ENCODE measurements at regions not wholly inside any gene's neighbourhood (a gene's known extent, or its start where the extent isn't known, plus 50 kb on each side); places are given as distances from the start of the nearest gene placed in this dataset.

GRCh38 chr18:10085416-10085815, 171.6 kb downstream of the VAPA start:
- Mint-ChIP-seq H3K9me3 (peaks cover 18 to 27% of the 10 kb centered on the region in 2 experiments), H3K27me3 (ENCODE audit: low read depth) (peaks cover 3% of the 10 kb centered on the region), H3K36me3 (ENCODE audit: insufficient read depth in 1 of 3, low read depth in 3 of 3) (peaks cover 8 to 20% (median 17%) of the 10 kb centered on the region in 3 experiments), H3K27ac (no peak overlapping the region), H3K4me1 (peaks cover 21 to 22% of the 10 kb centered on the region in 2 experiments), H3K4me3 (no peak overlapping the region)
- DNase-seq = no peak
- WGBS (ENCODE audit: extremely low coverage, insufficient read length, low lambda C conversion rate) = no CpG with 5 or more reads among the region's 4 CpGs
- no peak overlapping the region for H2BK20ac ChIP-seq (ENCODE audit: low read depth, low read length, poor library complexity, severe bottlenecking)
- no peaks in the 10 kb centered on the region for H3K27me3 ChIP-seq (ENCODE audit: insufficient read depth, low read length)
- H4K8ac ChIP-seq (replicated peaks; ENCODE audit: insufficient read length, low read depth, low read length) = no peak overlapping the region
- H4K91ac ChIP-seq (ENCODE audit: insufficient read length, low read depth, low read length) = no peak overlapping the region
- no peak overlapping the region for H2BK15ac ChIP-seq (ENCODE audit: low read depth, low read length)
- H3K79me1 ChIP-seq (ENCODE audit: insufficient read depth, low read depth, low read length, poor library complexity, severe bottlenecking) = no peaks in the 10 kb centered on the region
- peaks cover 13% of the 10 kb centered on the region for H3K9me3 ChIP-seq (ENCODE audit: control insufficient read depth, low read depth, low read length)
- no peak overlapping the region for H3K18ac ChIP-seq (ENCODE audit: insufficient read length, low read depth, low read length)
- TF ChIP-seq CTCF (conservative IDR thresholded peaks at IDR 0.05) = no peak
- H3K27ac ChIP-seq (ENCODE audit: insufficient read length, low read depth, low read length) = no peak overlapping the region
- H2AFZ ChIP-seq (ENCODE audit: low read length) = no peak overlapping the region
- H3K23ac ChIP-seq (ENCODE audit: insufficient read length, low read depth, low read length) = no peak overlapping the region
- H3K4me2 ChIP-seq (ENCODE audit: insufficient read depth, insufficient read length, low read length) = no peak overlapping the region
- no peak overlapping the region for H3K9ac ChIP-seq (ENCODE audit: extremely low read depth, insufficient read length, low read length)
- H3K79me2 ChIP-seq (ENCODE audit: insufficient read depth, low read length) = no peaks in the 10 kb centered on the region
- H4K20me1 ChIP-seq (ENCODE audit: control insufficient read depth, insufficient read depth, insufficient read length) = no peaks in the 10 kb centered on the region
- no peak overlapping the region for H4K5ac ChIP-seq (ENCODE audit: insufficient read length, low read depth, low read length)
- H3K56ac ChIP-seq (ENCODE audit: insufficient read length, low read depth, low read length) = no peak overlapping the region
- H2BK5ac ChIP-seq (ENCODE audit: insufficient read length, low read length) = no peak overlapping the region
- H3K4ac ChIP-seq (ENCODE audit: low read depth, low read length) = no peak overlapping the region
- no peak overlapping the region for H3T11ph ChIP-seq (ENCODE audit: low read length)
- no peak overlapping the region for H3K14ac ChIP-seq (ENCODE audit: insufficient read depth, low read length)
- H3K4me1 ChIP-seq (ENCODE audit: insufficient read depth, low read length) = no peaks in the 10 kb centered on the region
- H2AK5ac ChIP-seq (ENCODE audit: insufficient read length, low read length) = no peak overlapping the region
- no peak overlapping the region for H2BK12ac ChIP-seq (ENCODE audit: insufficient read length, low read depth, low read length)
- H3K23me2 ChIP-seq (ENCODE audit: insufficient read length, low read depth, low read length, poor library complexity, severe bottlenecking) = no peaks in the 10 kb centered on the region
- H2BK120ac ChIP-seq (ENCODE audit: low read depth, low read length, poor library complexity, severe bottlenecking) = no peak overlapping the region

Data from H9 (cell line).